ENCODE measurements at regions not wholly inside any gene's neighbourhood (a gene's known extent, or its start where the extent isn't known, plus 50 kb on each side); places are given as distances from the start of the nearest gene placed in this dataset.

GRCh38 chr11:76275446-76275845 is 69.1 kb upstream of the WNT11 start:
- Histone ChIP-seq H3K27ac (no peak overlapping the region), H3K27me3 (no peaks in the 10 kb centered on the region), H3K4me3 (no peak overlapping the region), H3K4me1 (no peaks in the 10 kb centered on the region), H3K9me3 (peaks cover 0 to 4% (median 0%) of the 10 kb centered on the region in 3 donors), H3K36me3 (no peaks in the 10 kb centered on the region)
- DNase-seq = no peak
- TF ChIP-seq CTCF (IDR thresholded peaks at IDR 0.05) = no peak
- intact Hi-C loops (cut with DNase I; ENCODE audit: low total_unique reads) = no loop called here

- DNase-seq = no peak
- Histone ChIP-seq H3K27me3 (no peaks in the 10 kb centered on the region), H3K4me1 (peaks cover 0 to 7% (median 3%) of the 10 kb centered on the region in 4 donors), H3K4me3 (no peak overlapping the region), H3K27ac (no peak overlapping the region), H3K36me3 (no peaks in the 10 kb centered on the region), H3K9me3 (peaks cover 0 to 4% (median 0%) of the 10 kb centered on the region in 3 donors)
- intact Hi-C loops (cut with DNase I; ENCODE audit: low total_unique reads) = no loop called here
- no peak for TF ChIP-seq CTCF (IDR thresholded peaks at IDR 0.05)
Measured at GRCh38 chr11:76271068-76271467, 64.8 kb upstream of the WNT11 start.

- no peaks in the 10 kb centered on the region for H3K36me3 ChIP-seq
- peak overlapping the region; percentile 1 to 37 for H3K27ac ChIP-seq
- H3K9me3 ChIP-seq = peaks cover 0 to 4% (median 0%) of the 10 kb centered on the region in 3 donors
- H3K27me3 ChIP-seq = no peaks in the 10 kb centered on the region
- intact Hi-C loops (cut with DNase I; ENCODE audit: low total_unique reads) = no loop called here
- DNase-seq = peak; percentile 63 to 80
- no peak overlapping the region for H3K4me3 ChIP-seq
- no peak for TF ChIP-seq CTCF (IDR thresholded peaks at IDR 0.05)
- H3K4me1 ChIP-seq = peaks cover 0 to 9% (median 4%) of the 10 kb centered on the region in 4 donors
Measured at GRCh38 chr11:76270389-76270788, 64.1 kb upstream of the WNT11 start.

- intact Hi-C loops (cut with DNase I; ENCODE audit: low total_unique reads) = no loop called here
- Histone ChIP-seq H3K27me3 (no peaks in the 10 kb centered on the region), H3K9me3 (peaks cover 0 to 4% (median 0%) of the 10 kb centered on the region in 3 donors), H3K4me1 (peaks cover 0 to 9% (median 5%) of the 10 kb centered on the region in 4 donors), H3K27ac (peak overlapping the region; percentile 1 to 37), H3K4me3 (no peak overlapping the region), H3K36me3 (no peaks in the 10 kb centered on the region)
- DNase-seq = no peak
- TF ChIP-seq CTCF (IDR thresholded peaks at IDR 0.05) = no peak
Measured at GRCh38 chr11:76269661-76270261, 63.5 kb upstream of the WNT11 start.

- no peak overlapping the region for H3K4me3 ChIP-seq
- DNase-seq = peak; percentile 79 to 80
- peaks cover 0 to 9% (median 5%) of the 10 kb centered on the region in 4 donors for H3K4me1 ChIP-seq
- intact Hi-C loops (cut with DNase I; ENCODE audit: low total_unique reads) = no loop called here
- no peak for TF ChIP-seq CTCF (IDR thresholded peaks at IDR 0.05)
- no peaks in the 10 kb centered on the region for H3K36me3 ChIP-seq
- H3K9me3 ChIP-seq = peaks cover 0 to 3% (median 0%) of the 10 kb centered on the region in 3 donors
- peak overlapping the region; percentile 1 to 37 for H3K27ac ChIP-seq
- no peaks in the 10 kb centered on the region for H3K27me3 ChIP-seq
Measured at GRCh38 chr11:76269247-76269646, 62.9 kb upstream of the WNT11 start.

All from tibial artery (tissue), 4 donors.